ENCODE measurements at regions not wholly inside any gene's neighbourhood (a gene's known extent, or its start where the extent isn't known, plus 50 kb on each side); places are given as distances from the start of the nearest gene placed in this dataset.

- H3K27me3 ChIP-seq (ENCODE audit: control insufficient read depth, insufficient read depth, low read length), result no peaks in the 10 kb centered on the region
- FAIRE-seq, result no peak
- H3K4me3 ChIP-seq (ENCODE audit: low read depth, low read length), result no peak overlapping the region
- DNase-seq (ENCODE audit: low read depth), result no peak
- H3K36me3 ChIP-seq (ENCODE audit: control insufficient read depth, insufficient read depth, low read length), result no peaks in the 10 kb centered on the region
- no peak for TF ChIP-seq CTCF (IDR thresholded peaks at IDR 0.05; ENCODE audit: insufficient read depth, low read length, severe bottlenecking)
Observed at GRCh38 chr22:49305966-49306631, 521.6 kb downstream of the BRD1 start.

GRCh38 chr22:49305214-49305965 is 522.3 kb downstream of the BRD1 start:
- no peaks in the 10 kb centered on the region for H3K27me3 ChIP-seq (ENCODE audit: control insufficient read depth, insufficient read depth, low read length)
- no peak for TF ChIP-seq CTCF (IDR thresholded peaks at IDR 0.05; ENCODE audit: insufficient read depth, low read length, severe bottlenecking)
- FAIRE-seq (no peak), DNase-seq (ENCODE audit: low read depth) (no peak)
- H3K36me3 ChIP-seq (ENCODE audit: control insufficient read depth, insufficient read depth, low read length), result no peaks in the 10 kb centered on the region
- H3K4me3 ChIP-seq (ENCODE audit: low read depth, low read length), result no peak overlapping the region

GRCh38 chr22:49303781-49304461 is 523.8 kb downstream of the BRD1 start:
- no peaks in the 10 kb centered on the region for H3K36me3 ChIP-seq (ENCODE audit: control insufficient read depth, insufficient read depth, low read length)
- no peak overlapping the region for H3K4me3 ChIP-seq (ENCODE audit: low read depth, low read length)
- no peak for FAIRE-seq
- DNase-seq (ENCODE audit: low read depth), result no peak
- no peaks in the 10 kb centered on the region for H3K27me3 ChIP-seq (ENCODE audit: control insufficient read depth, insufficient read depth, low read length)
- no peak for TF ChIP-seq CTCF (IDR thresholded peaks at IDR 0.05; ENCODE audit: insufficient read depth, low read length, severe bottlenecking)

- DNase-seq (ENCODE audit: low read depth) (no peak), FAIRE-seq (no peak)
- Histone ChIP-seq H3K4me3 (ENCODE audit: low read depth, low read length) (no peak overlapping the region), H3K36me3 (ENCODE audit: control insufficient read depth, insufficient read depth, low read length) (no peaks in the 10 kb centered on the region), H3K27me3 (ENCODE audit: control insufficient read depth, insufficient read depth, low read length) (no peaks in the 10 kb centered on the region)
- no peak for TF ChIP-seq CTCF (IDR thresholded peaks at IDR 0.05; ENCODE audit: insufficient read depth, low read length, severe bottlenecking)
Observed at GRCh38 chr22:49303061-49303735, 524.5 kb downstream of the BRD1 start.

GRCh38 chr22:49302530-49302929 is 525.1 kb downstream of the BRD1 start:
- DNase-seq (ENCODE audit: low read depth), result no peak
- no peaks in the 10 kb centered on the region for H3K27me3 ChIP-seq (ENCODE audit: control insufficient read depth, insufficient read depth, low read length)
- H3K4me3 ChIP-seq (ENCODE audit: low read depth, low read length), result no peak overlapping the region
- FAIRE-seq, result no peak
- no peak for TF ChIP-seq CTCF (IDR thresholded peaks at IDR 0.05; ENCODE audit: insufficient read depth, low read length, severe bottlenecking)
- H3K36me3 ChIP-seq (ENCODE audit: control insufficient read depth, insufficient read depth, low read length), result no peaks in the 10 kb centered on the region

Data from bronchial epithelial cell (primary cell).